IMR-90 (cell line): ENCODE measurements at regions not wholly inside any gene's neighbourhood (a gene's known extent, or its start where the extent isn't known, plus 50 kb on each side); places are given as distances from the start of the nearest gene placed in this dataset.

Experiments used
- ATAC-seq: fragments of 200-7000 bp; cut with Tn5 transposase; 2 replicates; pipeline ENCODE4 v1.9.1; 2020; ENCODE audit warnings: low read depth, mild to moderate bottlenecking, moderate library complexity
- BruUV-seq: library from RNA; stranded (reverse); fragments of 400-500 nt; replicated peaks from 2 replicates; lab custom pipeline; 2021; lab: Mats Ljungman, UMichigan
- CTCF ChIA-PET: fragments of 300-600 bp; formaldehyde crosslinking; extraction: SDS; loops from one replicate; lab custom pipeline; 2021; ENCODE audit warnings: antibody characterized with exemption; lab: Yijun Ruan, JAX
- POLR2A ChIA-PET: fragments of 300-600 bp; sonication (Branson Sonifier 250); formaldehyde crosslinking; loops from one replicate; lab custom pipeline; 2022; ENCODE audit warnings: antibody characterized with exemption; ENCODE audit not compliant: unreplicated experiment; lab: Charles Lee
- DNase-seq: peaks from one replicate; pipeline ENCODE4 v3.0.0; 2013
- H2AFZ ChIP-seq: replicated peaks from 2 replicates; pipeline ENCODE3; 2013; ENCODE audit warnings: low read length, mild to moderate bottlenecking; ENCODE audit not compliant: poor library complexity
- H2AK5ac ChIP-seq: 2 replicates; pipeline ENCODE4 v1.6.1; 2013; ENCODE audit warnings: low read depth, low read length, inconsistent platforms
- H2AK9ac ChIP-seq: replicated peaks from 2 replicates; pipeline ENCODE3; 2013; ENCODE audit warnings: mild to moderate bottlenecking, low read depth, low read length, moderate library complexity; ENCODE audit not compliant: poor library complexity
- H2BK120ac ChIP-seq: 2 replicates; pipeline ENCODE4 v1.6.1; 2013; ENCODE audit warnings: low read depth, low read length, inconsistent platforms
- H2BK15ac ChIP-seq: 3 replicates; pipeline ENCODE4 v1.6.1; 2013; ENCODE audit warnings: low read depth, low read length, inconsistent platforms
- H2BK20ac ChIP-seq: 2 replicates; pipeline ENCODE4 v1.6.1; 2013; ENCODE audit warnings: low read depth, mild to moderate bottlenecking, inconsistent platforms, low read length, moderate library complexity
- H2BK5ac ChIP-seq: 2 replicates; pipeline ENCODE4 v1.6.1; 2013; ENCODE audit warnings: mild to moderate bottlenecking, low read depth, low read length, inconsistent platforms; ENCODE audit not compliant: poor library complexity, severe bottlenecking
- H3K14ac ChIP-seq: replicated peaks from 2 replicates; pipeline ENCODE4 v1.6.1; 2013; ENCODE audit warnings: low read depth, low read length, inconsistent platforms
- H3K18ac ChIP-seq: 2 replicates; pipeline ENCODE4 v1.6.1; 2013; ENCODE audit warnings: low read depth, low read length, control low read depth
- H3K23ac ChIP-seq: 2 replicates; pipeline ENCODE4 v1.6.1; 2013; ENCODE audit warnings: low read depth, low read length, inconsistent platforms
- H3K27ac ChIP-seq: 2 replicates; pipeline ENCODE4 v1.5.1; 2013; ENCODE audit warnings: mild to moderate bottlenecking, control low read depth, low read length; ENCODE audit not compliant: insufficient read depth
- H3K27me3 ChIP-seq: 2 replicates; pipeline ENCODE4 v1.6.1; 2013; ENCODE audit warnings: low read length; ENCODE audit not compliant: control insufficient read depth, insufficient read depth
- H3K36me3 ChIP-seq: 2 replicates; pipeline ENCODE4 v1.6.1; 2013; ENCODE audit warnings: low read length, mixed read lengths; ENCODE audit not compliant: control insufficient read depth, insufficient read depth
- H3K4ac ChIP-seq: 2 replicates; pipeline ENCODE4 v1.6.1; 2013; ENCODE audit warnings: low read depth, low read length, inconsistent platforms
- H3K4me1 ChIP-seq: 2 replicates; pipeline ENCODE4 v1.6.1; 2013; ENCODE audit warnings: low read length, mixed read lengths; ENCODE audit not compliant: control insufficient read depth, insufficient read depth
- H3K4me2 ChIP-seq: 2 replicates; pipeline ENCODE4 v1.6.1; 2013; ENCODE audit warnings: low read depth, mild to moderate bottlenecking, control low read depth, low read length, moderate library complexity
- H3K4me3 ChIP-seq: 2 replicates; pipeline ENCODE4 v1.5.1; 2013; ENCODE audit warnings: low read depth, mild to moderate bottlenecking, control low read depth, low read length, moderate library complexity; ENCODE audit not compliant: insufficient read depth
- H3K56ac ChIP-seq: 2 replicates; pipeline ENCODE4 v1.6.1; 2013; ENCODE audit warnings: low read length, inconsistent platforms; ENCODE audit not compliant: insufficient read depth; ENCODE audit errors: extremely low read depth
- H3K79me1 ChIP-seq, 2 experiments: 2 replicates each; pipeline ENCODE4 v1.6.1; 2013; ENCODE audit warnings: low read length in 2 of 2, inconsistent platforms in 1 of 2, low read depth in 1 of 2
- H3K9ac ChIP-seq: 2 replicates; pipeline ENCODE4 v1.6.1; 2013; ENCODE audit warnings: low read depth, low read length, control low read depth
- H3K9me1 ChIP-seq: 2 replicates; pipeline ENCODE4 v1.6.1; 2013; ENCODE audit warnings: low read length, inconsistent platforms; ENCODE audit not compliant: insufficient read depth
- H3K9me3 ChIP-seq: 2 replicates; pipeline ENCODE4 v1.6.1; 2013; ENCODE audit warnings: low read length; ENCODE audit not compliant: control insufficient read depth, insufficient read depth
- H4K20me1 ChIP-seq: 2 replicates; pipeline ENCODE4 v1.6.1; 2013; ENCODE audit warnings: low read length, inconsistent platforms; ENCODE audit not compliant: insufficient read depth
- H4K5ac ChIP-seq: 2 replicates; pipeline ENCODE4 v1.6.1; 2013; ENCODE audit warnings: mild to moderate bottlenecking, low read depth, low read length, control low read depth
- H4K8ac ChIP-seq, 2 experiments: 2 replicates each; pipeline ENCODE4 v1.6.1; 2013; ENCODE audit warnings: low read depth in 2 of 2, low read length in 2 of 2, control low read depth in 1 of 2, inconsistent platforms in 1 of 2
- H4K91ac ChIP-seq: 2 replicates; pipeline ENCODE4 v1.6.1; 2013; ENCODE audit warnings: low read depth, low read length, inconsistent platforms; ENCODE audit not compliant: insufficient read depth
- BHLHE40 ChIP-seq: fragments of 150-350 bp; IDR thresholded peaks from 2 replicates; pipeline ENCODE4 v1.6.1; 2016; ENCODE audit warnings: mild to moderate bottlenecking, low read depth, low read length
- CEBPB ChIP-seq: IDR thresholded peaks from 2 replicates; pipeline ENCODE4 v1.6.1; 2012; ENCODE audit warnings: low read depth, low read length, improper control_type of control experiment
- CHD1 ChIP-seq: IDR thresholded peaks from 2 replicates; pipeline ENCODE4 v1.6.1; 2012; ENCODE audit warnings: low read depth, low read length, improper control_type of control experiment
- CTCF ChIP-seq: conservative IDR thresholded peaks from 2 replicates; pipeline ENCODE4 v1.5.1; 2012; ENCODE audit warnings: mild to moderate bottlenecking, low read depth, low read length, improper control_type of control experiment
- ELK1 ChIP-seq: fragments of 150-350 bp; IDR thresholded peaks from 2 replicates; pipeline ENCODE4 v1.6.1; 2016; ENCODE audit warnings: low read depth, mild to moderate bottlenecking, low read length, moderate library complexity, borderline replicate concordance
- FOS ChIP-seq: fragments of 150-350 bp; IDR thresholded peaks from 2 replicates; pipeline ENCODE4 v1.6.1; 2016; ENCODE audit warnings: low read depth, low read length
- MAFK ChIP-seq: IDR thresholded peaks from 2 replicates; pipeline ENCODE4 v1.6.1; 2012; ENCODE audit warnings: low read depth, low read length, improper control_type of control experiment
- MAZ ChIP-seq: IDR thresholded peaks from 2 replicates; pipeline ENCODE4 v1.6.1; 2012; ENCODE audit warnings: low read depth, mild to moderate bottlenecking, low read length, improper control_type of control experiment, moderate library complexity, borderline replicate concordance
- MXI1 ChIP-seq: IDR thresholded peaks from 2 replicates; pipeline ENCODE4 v1.6.1; 2012; ENCODE audit warnings: low read depth, mild to moderate bottlenecking, low read length, moderate library complexity, borderline replicate concordance
- NFE2L2 ChIP-seq: fragments of 150-350 bp; IDR thresholded peaks from 2 replicates; pipeline ENCODE4 v1.6.1; 2016; ENCODE audit warnings: low read depth, mild to moderate bottlenecking, low read length
- POLR2A ChIP-seq: IDR thresholded peaks from 2 replicates; pipeline ENCODE4 v1.6.1; 2012; ENCODE audit warnings: mild to moderate bottlenecking, low read depth, low read length
- RAD21 ChIP-seq: IDR thresholded peaks from 2 replicates; pipeline ENCODE4 v1.6.1; 2012; ENCODE audit warnings: low read length, improper control_type of control experiment
- RCOR1 ChIP-seq: IDR thresholded peaks from 2 replicates; pipeline ENCODE4 v1.6.1; 2012; ENCODE audit warnings: mild to moderate bottlenecking, low read length, improper control_type of control experiment; ENCODE audit not compliant: insufficient replicate concordance
- RFX5 ChIP-seq: IDR thresholded peaks from 2 replicates; pipeline ENCODE4 v1.8.0; 2012; ENCODE audit warnings: low read depth, mild to moderate bottlenecking, low read length, moderate library complexity
- SMC3 ChIP-seq: fragments of 150-350 bp; IDR thresholded peaks from 2 replicates; pipeline ENCODE4 v1.6.1; 2016; ENCODE audit warnings: low read depth, mild to moderate bottlenecking, antibody characterized with exemption, low read length, moderate library complexity
- USF2 ChIP-seq: fragments of 150-350 bp; IDR thresholded peaks from 2 replicates; pipeline ENCODE4 v1.6.1; 2017; ENCODE audit warnings: mild to moderate bottlenecking, antibody characterized with exemption, low read length, low read depth
- WGBS, 2 experiments: methylation state at CpG; one replicate each; pipeline versions ENCODE4 v1.1.5 to v1.1.7; 2013; ENCODE audit warnings: missing lambda C conversion rate in 2 of 2; ENCODE audit not compliant: insufficient read length in 1 of 2; ENCODE audit errors: extremely low coverage in 2 of 2; 5-methylcytosine and 5-hydroxymethylcytosine counted together
- dilution Hi-C: fragments of 300-500 bp; cut with HindIII; formaldehyde crosslinking; loops from one replicate; pipeline ENCODE4 v1.14.3; 2018; ENCODE audit warnings: low sequenced_read_pairs; ENCODE audit not compliant: unreplicated experiment
- in situ Hi-C: fragments of 300-500 bp; cut with MboI; formaldehyde crosslinking; loops from 3 replicates; pipeline ENCODE4 v1.14.3; 2019; ENCODE audit warnings: low sequenced_read_pairs, inconsistent platforms, mixed read lengths
- intact Hi-C: fragments of 100-400 bp; cut with micrococcal nuclease; formaldehyde crosslinking; loops from 2 replicates; pipeline ENCODE4 v1.10.0; 2022

DNA sequence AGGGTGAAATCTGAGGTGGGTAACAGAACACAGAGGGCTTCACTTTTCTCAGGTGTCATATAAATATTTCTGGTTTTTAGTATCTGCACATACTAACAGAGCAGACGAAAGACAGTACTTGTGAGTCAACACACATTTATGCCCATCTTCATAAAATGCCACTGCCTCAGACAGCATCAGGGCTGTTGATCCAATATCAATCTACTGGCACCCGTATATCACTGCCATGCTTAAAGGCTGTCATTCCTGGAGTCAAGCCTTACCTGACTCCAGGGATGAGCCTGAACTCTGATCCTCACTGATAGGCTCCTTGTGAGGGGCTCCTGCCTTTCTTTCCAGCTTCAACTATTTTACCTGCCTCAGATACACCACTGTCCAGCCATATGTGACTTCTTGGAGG is 595.7 kb downstream of the TFAP2B start:
- Histone ChIP-seq H4K5ac (no peak overlapping the region), H3K18ac (no peak overlapping the region), H4K20me1 (no peaks in the 10 kb centered on the region), H2BK15ac (no peak overlapping the region), H3K79me1 (no peaks in the 10 kb centered on the region), H3K4ac (no peak overlapping the region), H3K4me3 (no peak overlapping the region), H2AK9ac (no peak overlapping the region), H3K4me2 (no peak overlapping the region), H3K9me3 (peaks cover 8% of the 10 kb centered on the region; the same call in 1 of the 2 replicates), H3K27ac (no peak overlapping the region), H3K56ac (no peak overlapping the region), H3K4me1 (no peaks in the 10 kb centered on the region), H2AK5ac (no peak overlapping the region), H3K36me3 (no peaks in the 10 kb centered on the region), H4K91ac (no peak overlapping the region), H3K23ac (no peak overlapping the region), H3K9ac (no peak overlapping the region), H2BK120ac (no peak overlapping the region), H2BK20ac (no peak overlapping the region), H3K27me3 (no peaks in the 10 kb centered on the region), H3K14ac (no peak overlapping the region), H2AFZ (no peak overlapping the region), H3K9me1 (no peaks in the 10 kb centered on the region), H4K8ac (no peak overlapping the region), H2BK5ac (no peak overlapping the region)
- WGBS, 2 experiments = 60% methylated on average over 1 of the region's 2 CpGs; no CpG with 5 or more reads in 1 of the 2 experiments
- ChIA-PET POLR2A (no interaction called here), CTCF (no interaction called here)
- BruUV-seq = no TSS peak
- no peak for TF ChIP-seq NFE2L2
- no peak for TF ChIP-seq MAFK
- no peak for TF ChIP-seq FOS
- TF ChIP-seq ELK1 = no peak
- no peak for TF ChIP-seq BHLHE40
- no peak for TF ChIP-seq CHD1
- no peak for TF ChIP-seq CTCF
- no peak for TF ChIP-seq RCOR1
- TF ChIP-seq RAD21 = no peak
- TF ChIP-seq MXI1 = no peak
- no peak for TF ChIP-seq SMC3
- TF ChIP-seq POLR2A = no peak
- TF ChIP-seq MAZ = no peak
- no peak for TF ChIP-seq CEBPB
- no peak for TF ChIP-seq RFX5
- TF ChIP-seq USF2 = no peak
- in situ Hi-C loops = no loop called here
- ATAC-seq (no peak), DNase-seq (no peak)
- intact Hi-C loops = no loop called here
- dilution Hi-C loops = no loop called here
